ENCODE measurements at regions not wholly inside any gene's neighbourhood (a gene's known extent, or its start where the extent isn't known, plus 50 kb on each side); places are given as distances from the start of the nearest gene placed in this dataset.

- DNase-seq (ENCODE audit: extremely low read depth in 1 of 4, low spot score in 3 of 4), result no peak
- no TSS peak for BruUV-seq (replicated peaks)
- Histone ChIP-seq H3K9ac (ENCODE audit: insufficient read depth in 1 of 2, low read depth in 2 of 2, low read length in 2 of 2) (no peak overlapping the region), H2AFZ (ENCODE audit: low read depth, low read length) (no peak overlapping the region), H3K9me3 (replicated peaks; ENCODE audit: control insufficient read depth, insufficient read depth, low read depth, low read length) (no peaks in the 10 kb centered on the region; the same call in 1 of the 2 replicates), H3K4me1 (replicated peaks in 1 of 2; ENCODE audit: control insufficient read depth in 2 of 2, insufficient read depth in 2 of 2, low read length in 2 of 2) (no peaks in the 10 kb centered on the region), H3K27me3 (ENCODE audit: control insufficient read depth in 2 of 2, insufficient read depth in 2 of 2, low read length in 2 of 2) (no peaks in the 10 kb centered on the region), H3K79me2 (ENCODE audit: control insufficient read depth, insufficient read depth, low read length) (no peaks in the 10 kb centered on the region), H3K27ac (ENCODE audit: extremely low read depth, low read depth, low read length) (no peak overlapping the region), H3K4me3 (no peak overlapping the region), H3K4me2 (ENCODE audit: insufficient read depth, low read length) (no peak overlapping the region), H3K9me1 (ENCODE audit: control insufficient read depth, insufficient read depth, low read length) (no peaks in the 10 kb centered on the region), H4K20me1 (replicated peaks; ENCODE audit: control insufficient read depth, insufficient read depth, low read length) (no peaks in the 10 kb centered on the region), H3K36me3 (ENCODE audit: control insufficient read depth, insufficient read depth, low read length) (no peaks in the 10 kb centered on the region)
- intact Hi-C loops (cut with micrococcal nuclease) (no loop called here), in situ Hi-C loops (cut with MboI) (no loop called here)
- ChIA-PET CTCF (ENCODE audit: low intra/inter-chr PET ratio) (no interaction called here), POLR2A (no interaction called here)
- TF ChIP-seq ZNF121 (CRISPR knock-in tag; conservative IDR thresholded peaks at IDR 0.05) (peak; percentile 70), CEBPZ (IDR thresholded peaks at IDR 0.05; ENCODE audit: borderline replicate concordance, low read depth, low read length) (no peak), ZFX (CRISPR knock-in tag; IDR thresholded peaks at IDR 0.05) (no peak), KDM2B (CRISPR knock-in tag; IDR thresholded peaks at IDR 0.05) (no peak), KAT8 (IDR thresholded peaks at IDR 0.05; ENCODE audit: low read depth) (no peak), POLR2AphosphoS5 (IDR thresholded peaks at IDR 0.05; ENCODE audit: control insufficient read depth, insufficient read depth, low read depth, low read length) (no peak), CXXC5 (CRISPR knock-in tag; IDR thresholded peaks at IDR 0.05) (no peak), MEF2D (tag; conservative IDR thresholded peaks at IDR 0.05; ENCODE audit: low read depth) (no peak), NFE2 (IDR thresholded peaks at IDR 0.05; ENCODE audit: low read depth) (no peak), GATAD2A (IDR thresholded peaks at IDR 0.05) (no peak)
- TF ChIP-seq, protein P1, sequence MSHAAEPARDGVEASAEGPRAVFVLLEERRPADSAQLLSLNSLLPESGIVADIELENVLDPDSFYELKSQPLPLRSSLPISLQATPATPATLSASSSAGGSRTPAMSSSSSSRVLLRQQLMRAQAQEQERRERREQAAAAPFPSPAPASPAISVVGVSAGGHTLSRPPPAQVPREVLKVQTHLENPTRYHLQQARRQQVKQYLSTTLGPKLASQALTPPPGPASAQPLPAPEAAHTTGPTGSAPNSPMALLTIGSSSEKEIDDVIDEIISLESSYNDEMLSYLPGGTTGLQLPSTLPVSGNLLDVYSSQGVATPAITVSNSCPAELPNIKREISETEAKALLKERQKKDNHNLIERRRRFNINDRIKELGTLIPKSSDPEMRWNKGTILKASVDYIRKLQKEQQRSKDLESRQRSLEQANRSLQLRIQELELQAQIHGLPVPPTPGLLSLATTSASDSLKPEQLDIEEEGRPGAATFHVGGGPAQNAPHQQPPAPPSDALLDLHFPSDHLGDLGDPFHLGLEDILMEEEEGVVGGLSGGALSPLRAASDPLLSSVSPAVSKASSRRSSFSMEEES (CRISPR knock-in tag; IDR thresholded peaks at IDR 0.05), result peak; percentile 29; the same call in 1 of the 2 replicates
- TF ChIP-seq, protein P2, sequence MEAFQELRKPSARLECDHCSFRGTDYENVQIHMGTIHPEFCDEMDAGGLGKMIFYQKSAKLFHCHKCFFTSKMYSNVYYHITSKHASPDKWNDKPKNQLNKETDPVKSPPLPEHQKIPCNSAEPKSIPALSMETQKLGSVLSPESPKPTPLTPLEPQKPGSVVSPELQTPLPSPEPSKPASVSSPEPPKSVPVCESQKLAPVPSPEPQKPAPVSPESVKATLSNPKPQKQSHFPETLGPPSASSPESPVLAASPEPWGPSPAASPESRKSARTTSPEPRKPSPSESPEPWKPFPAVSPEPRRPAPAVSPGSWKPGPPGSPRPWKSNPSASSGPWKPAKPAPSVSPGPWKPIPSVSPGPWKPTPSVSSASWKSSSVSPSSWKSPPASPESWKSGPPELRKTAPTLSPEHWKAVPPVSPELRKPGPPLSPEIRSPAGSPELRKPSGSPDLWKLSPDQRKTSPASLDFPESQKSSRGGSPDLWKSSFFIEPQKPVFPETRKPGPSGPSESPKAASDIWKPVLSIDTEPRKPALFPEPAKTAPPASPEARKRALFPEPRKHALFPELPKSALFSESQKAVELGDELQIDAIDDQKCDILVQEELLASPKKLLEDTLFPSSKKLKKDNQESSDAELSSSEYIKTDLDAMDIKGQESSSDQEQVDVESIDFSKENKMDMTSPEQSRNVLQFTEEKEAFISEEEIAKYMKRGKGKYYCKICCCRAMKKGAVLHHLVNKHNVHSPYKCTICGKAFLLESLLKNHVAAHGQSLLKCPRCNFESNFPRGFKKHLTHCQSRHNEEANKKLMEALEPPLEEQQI (IDR thresholded peaks at IDR 0.05), result no peak
- WGBS (ENCODE audit: insufficient coverage, low coverage, missing lambda C conversion rate), result 7% methylated on average over 2 of the region's 2 CpGs
- ATAC-seq, result no peak
- FAIRE-seq, result no peak
Measured at GRCh38 chr7:125370502-125370901, 440.9 kb upstream of the POT1 start.
